ENCODE measurements at regions not wholly inside any gene's neighbourhood (a gene's known extent, or its start where the extent isn't known, plus 50 kb on each side); places are given as distances from the start of the nearest gene placed in this dataset.

DNA sequence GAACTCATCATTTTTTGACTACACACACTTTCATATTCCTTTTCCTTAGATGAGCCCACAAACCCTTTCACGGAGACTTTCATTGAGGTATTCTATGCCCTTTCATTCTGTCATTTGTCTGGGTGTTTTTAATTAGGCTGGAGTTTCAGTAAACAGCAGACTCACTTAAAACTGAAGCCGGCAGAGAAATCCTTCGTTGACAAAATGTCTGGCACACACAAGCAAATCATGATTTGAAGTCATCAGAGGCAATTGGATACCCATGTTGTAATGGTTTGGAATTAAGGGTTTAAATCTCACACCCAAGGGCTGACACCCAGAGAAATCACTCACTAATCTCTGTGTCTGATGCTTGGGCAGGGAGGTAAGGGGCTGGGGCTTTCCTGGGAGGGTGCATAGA lies 127.1 kb downstream of the EHF start (continued):
- TF ChIP-seq, protein P1, sequence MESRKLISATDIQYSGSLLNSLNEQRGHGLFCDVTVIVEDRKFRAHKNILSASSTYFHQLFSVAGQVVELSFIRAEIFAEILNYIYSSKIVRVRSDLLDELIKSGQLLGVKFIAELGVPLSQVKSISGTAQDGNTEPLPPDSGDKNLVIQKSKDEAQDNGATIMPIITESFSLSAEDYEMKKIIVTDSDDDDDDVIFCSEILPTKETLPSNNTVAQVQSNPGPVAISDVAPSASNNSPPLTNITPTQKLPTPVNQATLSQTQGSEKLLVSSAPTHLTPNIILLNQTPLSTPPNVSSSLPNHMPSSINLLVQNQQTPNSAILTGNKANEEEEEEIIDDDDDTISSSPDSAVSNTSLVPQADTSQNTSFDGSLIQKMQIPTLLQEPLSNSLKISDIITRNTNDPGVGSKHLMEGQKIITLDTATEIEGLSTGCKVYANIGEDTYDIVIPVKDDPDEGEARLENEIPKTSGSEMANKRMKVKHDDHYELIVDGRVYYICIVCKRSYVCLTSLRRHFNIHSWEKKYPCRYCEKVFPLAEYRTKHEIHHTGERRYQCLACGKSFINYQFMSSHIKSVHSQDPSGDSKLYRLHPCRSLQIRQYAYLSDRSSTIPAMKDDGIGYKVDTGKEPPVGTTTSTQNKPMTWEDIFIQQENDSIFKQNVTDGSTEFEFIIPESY (IDR thresholded peaks at IDR 0.05; ENCODE audit: extremely low read depth, insufficient replicate concordance, low read length), result no peak
- TF ChIP-seq FOSL1 (IDR thresholded peaks at IDR 0.05; ENCODE audit: low read depth), result no peak
- no peak for TF ChIP-seq RAD21 (IDR thresholded peaks at IDR 0.05; ENCODE audit: low read depth)
- TF ChIP-seq POLR2A (IDR thresholded peaks at IDR 0.05; ENCODE audit: borderline replicate concordance, extremely low read depth, insufficient read depth, insufficient read length), result no peak
- no peak for TF ChIP-seq POLR2AphosphoS5 (IDR thresholded peaks at IDR 0.05; ENCODE audit: low read depth, low read length)
- TF ChIP-seq EGR1 (IDR thresholded peaks at IDR 0.05; ENCODE audit: low read depth), result no peak
- TF ChIP-seq EZH2 (IDR thresholded peaks at IDR 0.05), result no peak
- no peak for TF ChIP-seq CEBPB (IDR thresholded peaks at IDR 0.05; ENCODE audit: low read depth)
- TF ChIP-seq, protein P2, sequence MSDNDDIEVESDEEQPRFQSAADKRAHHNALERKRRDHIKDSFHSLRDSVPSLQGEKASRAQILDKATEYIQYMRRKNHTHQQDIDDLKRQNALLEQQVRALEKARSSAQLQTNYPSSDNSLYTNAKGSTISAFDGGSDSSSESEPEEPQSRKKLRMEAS (IDR thresholded peaks at IDR 0.05), result no peak
- TF ChIP-seq ZNF274 (IDR thresholded peaks at IDR 0.05; ENCODE audit: low read depth, low read length), result no peak
- no peak for TF ChIP-seq YY1 (IDR thresholded peaks at IDR 0.05; ENCODE audit: extremely low read depth, insufficient replicate concordance, low read depth, low read length)
- TF ChIP-seq SIN3A (IDR thresholded peaks at IDR 0.05; ENCODE audit: low read depth), result no peak

DNA sequence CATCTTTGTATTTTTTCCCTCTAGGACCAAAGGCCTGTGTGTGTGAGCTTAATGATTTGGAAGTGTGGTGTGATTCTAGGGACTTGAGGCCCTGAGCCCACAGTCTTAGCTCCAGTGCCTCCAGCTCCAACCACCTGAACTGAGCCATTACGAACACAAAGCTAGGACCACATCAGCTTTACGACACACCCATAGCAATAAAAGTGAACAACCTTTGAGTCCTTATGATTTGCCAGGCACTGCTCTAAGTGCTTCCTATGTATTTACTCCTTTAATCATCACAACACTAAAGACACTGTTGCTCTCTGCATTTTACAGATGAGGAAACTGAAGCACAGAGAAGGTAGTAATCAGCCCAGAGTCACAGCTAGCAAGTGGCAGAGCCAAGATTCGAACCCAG lies 126.4 kb downstream of the EHF start:
- no peaks in the 10 kb centered on the region for H3K9me3 ChIP-seq (ENCODE audit: control insufficient read depth in 1 of 2, insufficient read depth in 1 of 2, low read depth in 1 of 2, low read length in 2 of 2)
- H3K9me2 ChIP-seq (ENCODE audit: insufficient read depth), result no peaks in the 10 kb centered on the region
- intact Hi-C loops (cut with micrococcal nuclease), result no loop called here
- H3K36me3 ChIP-seq (ENCODE audit: control insufficient read depth in 1 of 2, insufficient read depth in 2 of 2, low read length in 2 of 2), result no peaks in the 10 kb centered on the region
- H3K27ac ChIP-seq (ENCODE audit: low read depth, low read length), result no peak overlapping the region
- H3K9ac ChIP-seq (ENCODE audit: low read length), result no peak overlapping the region
- H4K20me1 ChIP-seq (ENCODE audit: insufficient read depth), result no peaks in the 10 kb centered on the region
- ATAC-seq, result no peak
- no peak overlapping the region for H2AFZ ChIP-seq (ENCODE audit: low read depth, low read length, poor library complexity, severe bottlenecking)
- TF ChIP-seq JUND (IDR thresholded peaks at IDR 0.05), result no peak
- TF ChIP-seq EZH2 (IDR thresholded peaks at IDR 0.05), result no peak
- TF ChIP-seq RAD21 (IDR thresholded peaks at IDR 0.05; ENCODE audit: low read depth), result no peak
- TF ChIP-seq, protein P3, sequence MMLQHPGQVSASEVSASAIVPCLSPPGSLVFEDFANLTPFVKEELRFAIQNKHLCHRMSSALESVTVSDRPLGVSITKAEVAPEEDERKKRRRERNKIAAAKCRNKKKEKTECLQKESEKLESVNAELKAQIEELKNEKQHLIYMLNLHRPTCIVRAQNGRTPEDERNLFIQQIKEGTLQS (IDR thresholded peaks at IDR 0.05), result no peak
- TF ChIP-seq POLR2AphosphoS5 (IDR thresholded peaks at IDR 0.05; ENCODE audit: low read depth, low read length), result no peak
- TF ChIP-seq ZNF274 (IDR thresholded peaks at IDR 0.05; ENCODE audit: low read depth, low read length), result no peak
- no peak for TF ChIP-seq SRF (IDR thresholded peaks at IDR 0.05; ENCODE audit: low read depth)
- RAD21 ChIA-PET (ENCODE audit: low non-redundant PET in 1 of 2, low total read pairs in 2 of 2, uncharacterized antibody in 2 of 2, unreplicated experiment in 2 of 2), result no interaction called here
- no peak overlapping the region for H3K4me3 ChIP-seq (replicated peaks in 1 of 2; ENCODE audit: low read depth in 1 of 2, low read length in 2 of 2)
- no peaks in the 10 kb centered on the region for H3K27me3 ChIP-seq (ENCODE audit: insufficient read depth, low read length)
- no peaks in the 10 kb centered on the region for H3K4me1 ChIP-seq (ENCODE audit: control insufficient read depth in 1 of 2, insufficient read depth in 2 of 2, low read length in 2 of 2)
- no peaks in the 10 kb centered on the region for H3K79me2 ChIP-seq (ENCODE audit: insufficient read depth, low read length)
- POLR2A ChIA-PET, result no interaction called here
- no TSS peak for BruUV-seq (replicated peaks)
- H3K4me2 ChIP-seq (ENCODE audit: low read length), result no peak overlapping the region
- CTCF ChIA-PET, result no interaction called here
- no peak for DNase-seq (ENCODE audit: low read depth, low spot score)
